Naive B cell (primary cell): ENCODE measurements at regions not wholly inside any gene's neighbourhood (a gene's known extent, or its start where the extent isn't known, plus 50 kb on each side); places are given as distances from the start of the nearest gene placed in this dataset.
A peak's percentile ranks its signal among the peaks of the same experiment; 100 is the strongest.

Experiments used
- ATAC-seq, 2 donors: fragments of 150-1000 bp; cut with Tn5 transposase; 2 replicates each; pipeline ENCODE4 v1.10.0; 2021; ENCODE audit warnings: low read depth in 2 of 2, mild to moderate bottlenecking in 2 of 2, moderate library complexity in 2 of 2
- DNase-seq: peaks from one replicate; pipeline ENCODE4 v3.0.0; 2022
- H3K27ac Mint-ChIP-seq, 6 donors: one replicate each; pipeline ENCODE4 v1.8.0; 2020 to 2022; ENCODE audit warnings: mild to moderate bottlenecking in 6 of 6, mixed read lengths in 6 of 6, moderate library complexity in 5 of 6, inconsistent platforms in 2 of 6
- H3K27me3 Mint-ChIP-seq, 3 donors: one replicate each; pipeline ENCODE4 v1.8.0; 2021 to 2022; ENCODE audit warnings: mixed read lengths in 3 of 3, mild to moderate bottlenecking in 1 of 3
- H3K36me3 Mint-ChIP-seq, 2 donors: one replicate each; pipeline ENCODE4 v1.8.0; 2020 to 2022; ENCODE audit warnings: mixed read lengths in 2 of 2, inconsistent platforms in 1 of 2, mild to moderate bottlenecking in 1 of 2
- H3K4me1 Mint-ChIP-seq, 3 donors: one replicate each; pipeline ENCODE4 v1.8.0; 2020 to 2022; ENCODE audit warnings: mixed read lengths in 3 of 3, inconsistent platforms in 1 of 3, mild to moderate bottlenecking in 1 of 3, moderate library complexity in 1 of 3
- H3K4me3 Mint-ChIP-seq, 8 donors: one replicate each; pipeline ENCODE4 v1.8.0; 2020 to 2022; ENCODE audit warnings: mild to moderate bottlenecking in 8 of 8, mixed read lengths in 8 of 8, moderate library complexity in 8 of 8, inconsistent platforms in 2 of 8
- H3K9me3 Mint-ChIP-seq, 7 donors: one replicate each; pipeline ENCODE4 v1.8.0; 2020 to 2022; ENCODE audit warnings: mixed read lengths in 7 of 7, mild to moderate bottlenecking in 5 of 7, inconsistent platforms in 2 of 7, moderate library complexity in 1 of 7

DNA sequence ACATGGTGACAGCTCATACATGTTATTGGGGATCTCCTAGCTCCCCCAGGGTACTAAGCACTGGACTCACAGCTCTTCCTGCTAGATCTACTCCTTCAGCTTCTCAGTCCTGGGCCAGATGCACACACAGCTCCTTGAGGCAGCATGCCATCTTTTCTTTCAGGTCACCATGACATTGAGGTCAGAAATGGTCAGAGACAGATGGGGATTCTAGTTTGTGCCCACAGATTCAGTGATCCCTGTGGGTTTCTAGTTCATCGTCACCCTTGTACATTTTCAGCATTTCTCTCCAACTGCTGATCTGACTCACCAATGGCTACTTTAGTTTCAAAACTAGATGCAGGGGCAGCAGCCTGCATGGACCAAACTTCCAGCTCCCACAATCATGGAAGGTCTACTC, 560.7 kb upstream of the PSMD7 start:
- Mint-ChIP-seq H3K4me1 (no peaks in the 10 kb centered on the region), H3K9me3 (peaks cover 0 to 15% (median 1%) of the 10 kb centered on the region in 7 donors), H3K27ac (no peak overlapping the region), H3K27me3 (no peaks in the 10 kb centered on the region), H3K4me3 (no peak overlapping the region), H3K36me3 (no peaks in the 10 kb centered on the region)
- DNase-seq (no peak), ATAC-seq (no peak)

DNA sequence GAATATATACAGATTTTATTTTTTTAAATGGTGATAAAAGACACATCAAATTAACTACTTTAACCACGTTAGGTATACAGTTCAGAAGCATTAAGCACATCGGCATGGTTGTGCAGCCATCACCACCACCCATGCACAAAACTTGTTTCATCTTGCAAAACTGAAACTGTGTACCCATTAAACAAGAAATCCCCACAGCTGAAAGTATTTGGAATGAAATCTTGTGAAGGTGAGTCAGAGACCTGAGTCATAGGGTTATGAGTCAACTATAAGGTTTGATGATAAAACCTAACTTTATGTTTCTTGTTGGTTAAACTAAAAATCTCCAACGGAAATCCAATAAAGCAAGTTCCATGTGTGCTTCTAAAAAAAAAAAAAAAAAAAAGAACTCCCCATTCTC, 561.6 kb upstream of the PSMD7 start:
- no peak overlapping the region for H3K27ac Mint-ChIP-seq
- H3K36me3 Mint-ChIP-seq = no peaks in the 10 kb centered on the region
- ATAC-seq = no peak
- H3K27me3 Mint-ChIP-seq = no peaks in the 10 kb centered on the region
- no peak for DNase-seq
- no peaks in the 10 kb centered on the region for H3K4me1 Mint-ChIP-seq
- H3K4me3 Mint-ChIP-seq = no peak overlapping the region
- peaks cover 0 to 11% (median 1%) of the 10 kb centered on the region in 7 donors for H3K9me3 Mint-ChIP-seq

DNA sequence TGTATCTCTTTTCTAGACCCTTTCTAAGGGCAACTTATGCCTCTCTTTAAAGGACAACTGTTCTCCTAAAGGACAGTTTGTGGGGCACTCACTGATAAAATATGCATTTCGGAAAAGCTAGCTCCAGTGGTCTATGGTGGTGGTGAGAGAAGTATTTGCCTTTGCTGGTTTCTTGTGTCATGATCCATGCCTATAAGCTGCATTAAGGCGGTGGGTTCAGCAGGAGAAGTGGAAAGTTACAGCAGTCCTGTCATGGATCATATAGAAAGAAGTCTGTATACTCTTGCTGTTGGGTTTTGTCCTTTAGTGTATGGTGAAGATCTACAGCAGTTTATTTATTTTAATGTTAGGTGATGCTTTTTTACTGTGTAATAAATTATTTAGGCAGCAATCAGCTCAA, 563.9 kb upstream of the PSMD7 start:
- no peaks in the 10 kb centered on the region for H3K36me3 Mint-ChIP-seq

GRCh38 chr16:73732143-73732542, 564.5 kb upstream of the PSMD7 start:
- no peak overlapping the region for H3K4me3 Mint-ChIP-seq
- H3K9me3 Mint-ChIP-seq = peaks cover 0 to 11% (median 1%) of the 10 kb centered on the region in 7 donors
- DNase-seq = no peak
- peaks cover 0 to 3% (median 0%) of the 10 kb centered on the region in 3 donors for H3K27me3 Mint-ChIP-seq
- no peak for ATAC-seq
- no peaks in the 10 kb centered on the region for H3K36me3 Mint-ChIP-seq
- H3K27ac Mint-ChIP-seq = no peak overlapping the region
- H3K4me1 Mint-ChIP-seq = no peaks in the 10 kb centered on the region

More for the DNA sequence above, 563.9 kb upstream of the PSMD7 start:
- no peak overlapping the region for H3K27ac Mint-ChIP-seq
- no peak for DNase-seq
- no peak for ATAC-seq
- H3K9me3 Mint-ChIP-seq = peaks cover 0 to 11% (median 1%) of the 10 kb centered on the region in 7 donors
- H3K4me3 Mint-ChIP-seq = no peak overlapping the region
- no peaks in the 10 kb centered on the region for H3K27me3 Mint-ChIP-seq
- no peaks in the 10 kb centered on the region for H3K4me1 Mint-ChIP-seq

DNA sequence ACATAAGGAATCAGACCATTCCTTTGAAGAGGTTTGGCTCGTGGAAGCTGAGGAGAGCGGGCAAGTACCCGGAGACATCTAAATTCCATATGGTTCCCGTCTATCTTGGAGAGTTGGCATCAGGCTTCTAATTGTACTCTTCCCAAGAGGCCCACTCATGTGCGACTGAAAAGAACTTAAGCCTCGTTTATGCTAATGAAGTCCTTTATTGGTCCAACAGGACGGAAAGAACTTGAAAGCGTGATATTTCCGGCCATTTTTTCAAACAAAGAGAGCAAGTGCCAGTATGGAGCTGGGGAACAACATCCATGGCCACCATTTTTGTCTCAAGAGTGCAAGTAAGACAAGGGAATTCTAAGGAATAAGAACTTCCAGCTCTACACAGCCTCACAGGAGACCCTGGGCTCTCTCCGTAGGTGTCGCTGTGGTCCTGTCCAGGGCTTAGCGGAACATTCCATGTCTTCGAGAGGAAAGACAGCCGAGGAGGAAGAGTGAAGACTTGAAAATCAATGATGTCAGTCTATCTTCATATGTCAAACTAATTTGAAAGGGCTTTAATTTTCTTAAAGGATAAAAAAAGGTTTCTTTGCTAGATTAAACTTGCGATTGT, 566.0 kb upstream of the PSMD7 start:
- no peak overlapping the region for H3K4me3 Mint-ChIP-seq
- no peak for ATAC-seq
- DNase-seq = no peak
- no peaks in the 10 kb centered on the region for H3K4me1 Mint-ChIP-seq
- no peaks in the 10 kb centered on the region for H3K36me3 Mint-ChIP-seq
- peaks cover 0 to 9% (median 1%) of the 10 kb centered on the region in 7 donors for H3K9me3 Mint-ChIP-seq
- H3K27me3 Mint-ChIP-seq = peaks cover 0 to 3% (median 0%) of the 10 kb centered on the region in 3 donors
- H3K27ac Mint-ChIP-seq = no peak overlapping the region

GRCh38 chr16:73725156-73725555, 571.5 kb upstream of the PSMD7 start:
- Mint-ChIP-seq H3K36me3 (no peaks in the 10 kb centered on the region), H3K9me3 (peaks cover 0 to 3% (median 0%) of the 10 kb centered on the region in 7 donors), H3K27me3 (peaks cover 3 to 7% (median 7%) of the 10 kb centered on the region in 3 donors), H3K4me3 (no peak overlapping the region), H3K4me1 (no peaks in the 10 kb centered on the region), H3K27ac (no peak overlapping the region)
- ATAC-seq = no peak
- DNase-seq = no peak

- Mint-ChIP-seq H3K4me1 (no peaks in the 10 kb centered on the region), H3K27ac (no peak overlapping the region), H3K4me3 (no peak overlapping the region), H3K36me3 (no peaks in the 10 kb centered on the region), H3K9me3 (peaks cover 0 to 2% (median 0%) of the 10 kb centered on the region in 7 donors), H3K27me3 (peaks cover 3 to 7% (median 7%) of the 10 kb centered on the region in 3 donors)
- DNase-seq (no peak), ATAC-seq (no peak)
These were observed 572.1 kb upstream of the PSMD7 start for GRCh38 chr16:73724503-73724902.

GRCh38 chr16:73717266-73717974, 579.2 kb upstream of the PSMD7 start:
- H3K4me1 Mint-ChIP-seq = no peaks in the 10 kb centered on the region
- ATAC-seq = no peak
- H3K27ac Mint-ChIP-seq = peak overlapping the region in 1 of 6 donors; percentile 34
- DNase-seq = no peak
- no peaks in the 10 kb centered on the region for H3K36me3 Mint-ChIP-seq
- H3K9me3 Mint-ChIP-seq = peaks cover 0 to 5% (median 0%) of the 10 kb centered on the region in 7 donors
- no peak overlapping the region for H3K4me3 Mint-ChIP-seq
- peaks cover 7 to 13% (median 7%) of the 10 kb centered on the region in 3 donors for H3K27me3 Mint-ChIP-seq

GRCh38 chr16:73714976-73715375, 581.6 kb upstream of the PSMD7 start:
- ATAC-seq = no peak
- H3K36me3 Mint-ChIP-seq = no peaks in the 10 kb centered on the region
- no peaks in the 10 kb centered on the region for H3K4me1 Mint-ChIP-seq

DNA sequence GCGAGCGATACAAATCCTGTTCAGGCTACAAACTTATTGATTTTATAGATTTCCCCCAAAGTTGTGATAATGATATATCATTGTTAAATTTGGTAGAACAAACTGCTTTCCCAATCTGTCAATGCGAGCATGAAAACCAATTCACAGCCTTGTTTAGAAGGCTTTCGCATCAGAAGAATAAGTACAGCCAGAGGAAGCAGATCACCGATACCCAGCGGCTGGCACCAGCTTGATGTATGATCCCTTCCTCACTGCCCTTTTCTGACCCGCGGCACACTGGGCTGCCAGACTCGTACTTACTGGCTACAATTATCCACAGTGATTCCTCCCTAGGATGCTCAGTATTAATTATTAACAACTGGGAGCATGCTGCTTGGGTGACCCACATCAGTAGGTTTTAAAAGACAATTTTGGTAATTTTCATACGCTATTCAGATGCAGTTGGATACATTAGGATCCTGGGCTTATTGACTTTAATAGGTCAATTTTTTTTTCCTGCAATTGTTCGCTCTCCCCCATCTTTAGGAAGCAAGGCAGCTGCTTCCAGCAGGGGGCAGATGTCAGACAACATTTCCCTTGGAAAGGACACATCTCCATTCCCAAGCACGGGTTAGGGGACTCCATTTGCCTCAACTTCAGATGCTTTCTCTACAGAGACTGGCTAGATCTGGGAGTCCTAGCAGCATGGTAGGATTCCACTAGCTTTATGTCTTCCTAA, 582.7 kb upstream of the PSMD7 start:
- ATAC-seq (no peak), DNase-seq (no peak)
- Mint-ChIP-seq H3K9me3 (peaks cover 0 to 5% (median 1%) of the 10 kb centered on the region in 7 donors), H3K4me3 (no peak overlapping the region), H3K27ac (no peak overlapping the region), H3K4me1 (no peaks in the 10 kb centered on the region), H3K36me3 (no peaks in the 10 kb centered on the region), H3K27me3 (peaks cover 0 to 14% (median 12%) of the 10 kb centered on the region in 3 donors)

More at GRCh38 chr16:73714976-73715375, 581.6 kb upstream of the PSMD7 start:
- peaks cover 0 to 5% (median 0%) of the 10 kb centered on the region in 7 donors for H3K9me3 Mint-ChIP-seq
- H3K27ac Mint-ChIP-seq = no peak overlapping the region
- H3K4me3 Mint-ChIP-seq = peak overlapping the region in 1 of 8 donors; percentile 36
- no peak for DNase-seq
- peaks cover 0 to 13% (median 7%) of the 10 kb centered on the region in 3 donors for H3K27me3 Mint-ChIP-seq

GRCh38 chr16:73713251-73713650, 583.4 kb upstream of the PSMD7 start:
- no peak for DNase-seq
- H3K9me3 Mint-ChIP-seq = peaks cover 0 to 5% (median 1%) of the 10 kb centered on the region in 7 donors
- ATAC-seq = no peak
- H3K27ac Mint-ChIP-seq = no peak overlapping the region
- H3K36me3 Mint-ChIP-seq = no peaks in the 10 kb centered on the region
- peaks cover 0 to 15% (median 10%) of the 10 kb centered on the region in 3 donors for H3K27me3 Mint-ChIP-seq
- H3K4me3 Mint-ChIP-seq = no peak overlapping the region
- H3K4me1 Mint-ChIP-seq = no peaks in the 10 kb centered on the region

GRCh38 chr16:73711406-73712080, 585.1 kb upstream of the PSMD7 start:
- peaks cover 0 to 5% (median 1%) of the 10 kb centered on the region in 7 donors for H3K9me3 Mint-ChIP-seq
- no peak for ATAC-seq
- DNase-seq = no peak
- H3K36me3 Mint-ChIP-seq = no peaks in the 10 kb centered on the region
- peak overlapping the region in 1 of 8 donors; percentile 43 for H3K4me3 Mint-ChIP-seq
- H3K27me3 Mint-ChIP-seq = peaks cover 0 to 15% (median 0%) of the 10 kb centered on the region in 3 donors
- H3K27ac Mint-ChIP-seq = no peak overlapping the region
- H3K4me1 Mint-ChIP-seq = no peaks in the 10 kb centered on the region

DNA sequence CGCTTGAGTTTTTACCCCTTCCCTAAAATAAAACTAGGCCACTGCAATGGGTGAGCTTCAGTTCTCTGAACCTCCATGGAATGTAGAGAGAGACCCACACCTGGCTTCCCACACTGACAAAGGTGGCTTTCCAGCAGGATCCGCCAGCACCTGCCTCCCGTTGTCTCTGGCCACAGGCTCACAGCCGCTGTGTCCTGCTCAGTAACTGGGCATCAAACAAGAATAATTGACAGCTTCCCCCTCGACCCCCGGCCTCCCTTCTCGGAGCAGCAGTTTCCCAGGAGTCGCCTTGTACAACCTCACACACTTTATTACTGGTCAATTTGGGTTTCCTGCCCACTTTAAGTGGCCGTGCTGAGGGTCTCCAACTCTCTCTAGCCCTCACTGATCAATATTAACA, 586.1 kb upstream of the PSMD7 start:
- Mint-ChIP-seq H3K36me3 (no peaks in the 10 kb centered on the region), H3K4me1 (no peaks in the 10 kb centered on the region), H3K4me3 (no peak overlapping the region), H3K27me3 (peaks cover 0 to 15% (median 0%) of the 10 kb centered on the region in 3 donors), H3K9me3 (peaks cover 0 to 7% (median 0%) of the 10 kb centered on the region in 7 donors), H3K27ac (no peak overlapping the region)
- no peak for DNase-seq
- no peak for ATAC-seq
